Stimulated activated effector memory CD8-positive, alpha-beta T cell treated with anti-CD3 and anti-CD28 coated beads, Interleukin-12 subunit alpha, Interleukin-12 subunit beta, amount 100 ng/mL, for 72 hours (primary cell): ENCODE measurements at regions not wholly inside any gene's neighbourhood (a gene's known extent, or its start where the extent isn't known, plus 50 kb on each side); places are given as distances from the start of the nearest gene placed in this dataset.
"Not testable (repeated sequence)": the region's sequence is repeated elsewhere in the genome, so short reads cannot be mapped to it uniquely, and the experiment has no call there.

Experiments used
- ATAC-seq: fragments of 150-1000 bp; cut with Tn5 transposase; 2 replicates; pipeline ENCODE4 v1.10.0; 2021
- DNase-seq, 2 donors: peaks; one replicate each; pipeline ENCODE4 v3.0.0; 2021 to 2022; ENCODE audit warnings: low spot score in 2 of 2
- H3K27ac Mint-ChIP-seq: one replicate; pipeline ENCODE4 v1.8.0; 2022; ENCODE audit warnings: mild to moderate bottlenecking, mixed read lengths
- H3K36me3 Mint-ChIP-seq: one replicate; pipeline ENCODE4 v1.8.0; 2022; ENCODE audit warnings: mild to moderate bottlenecking, mixed read lengths
- H3K4me1 Mint-ChIP-seq: one replicate; pipeline ENCODE4 v1.8.0; 2022; ENCODE audit warnings: mixed read lengths
- H3K4me3 Mint-ChIP-seq: one replicate; pipeline ENCODE4 v1.8.0; 2022; ENCODE audit warnings: mild to moderate bottlenecking, mixed read lengths
- H3K9me3 Mint-ChIP-seq: one replicate; pipeline ENCODE4 v1.8.0; 2022; ENCODE audit warnings: mixed read lengths

- Mint-ChIP-seq H3K9me3 (peaks cover 2% of the 10 kb centered on the region), H3K27ac (no peak overlapping the region), H3K4me1 (no peaks in the 10 kb centered on the region), H3K4me3 (no peak overlapping the region), H3K36me3 (no peaks in the 10 kb centered on the region)
- DNase-seq (no peak), ATAC-seq (no peak)
Measured at GRCh38 chr22:47419239-47419638, 656.8 kb downstream of the TBC1D22A start.

GRCh38 chr22:47417699-47418098 lies 655.2 kb downstream of the TBC1D22A start:
- no peak for DNase-seq
- Mint-ChIP-seq H3K27ac (no peak overlapping the region), H3K9me3 (peaks cover 2% of the 10 kb centered on the region), H3K4me1 (no peaks in the 10 kb centered on the region), H3K4me3 (no peak overlapping the region), H3K36me3 (no peaks in the 10 kb centered on the region)
- no peak for ATAC-seq

DNA sequence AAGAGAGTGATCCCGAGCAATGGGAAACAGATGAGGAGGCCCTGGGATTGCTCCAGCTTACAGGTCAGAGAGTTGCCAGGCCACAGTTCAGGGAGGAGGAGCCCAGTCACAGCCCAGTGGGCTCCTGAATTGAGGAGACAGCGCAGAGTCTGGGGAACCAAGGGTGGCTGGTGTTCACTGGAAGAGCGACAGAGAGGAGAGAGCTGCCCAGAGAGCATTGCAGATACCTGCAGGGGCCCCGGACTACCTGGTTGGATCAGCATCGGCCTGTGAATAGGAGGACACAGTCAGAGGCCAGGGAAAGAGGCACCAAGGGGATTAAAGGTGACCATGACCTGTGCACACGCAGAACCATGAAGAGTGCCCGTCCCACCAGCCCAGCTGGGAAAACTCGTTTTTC lies 648.6 kb downstream of the TBC1D22A start:
- Mint-ChIP-seq H3K9me3 (no peaks in the 10 kb centered on the region), H3K36me3 (no peaks in the 10 kb centered on the region), H3K4me3 (no peak overlapping the region), H3K27ac (no peak overlapping the region), H3K4me1 (peaks cover 14% of the 10 kb centered on the region)
- DNase-seq (no peak), ATAC-seq (no peak)

GRCh38 chr22:47409539-47410275 lies 647.3 kb downstream of the TBC1D22A start:
- ATAC-seq (no peak), DNase-seq (no peak)
- no peak overlapping the region for H3K27ac Mint-ChIP-seq
- H3K4me1 Mint-ChIP-seq = peaks cover 14% of the 10 kb centered on the region
- H3K9me3 Mint-ChIP-seq = no peaks in the 10 kb centered on the region
- no peak overlapping the region for H3K4me3 Mint-ChIP-seq
- H3K36me3 Mint-ChIP-seq = no peaks in the 10 kb centered on the region

DNA sequence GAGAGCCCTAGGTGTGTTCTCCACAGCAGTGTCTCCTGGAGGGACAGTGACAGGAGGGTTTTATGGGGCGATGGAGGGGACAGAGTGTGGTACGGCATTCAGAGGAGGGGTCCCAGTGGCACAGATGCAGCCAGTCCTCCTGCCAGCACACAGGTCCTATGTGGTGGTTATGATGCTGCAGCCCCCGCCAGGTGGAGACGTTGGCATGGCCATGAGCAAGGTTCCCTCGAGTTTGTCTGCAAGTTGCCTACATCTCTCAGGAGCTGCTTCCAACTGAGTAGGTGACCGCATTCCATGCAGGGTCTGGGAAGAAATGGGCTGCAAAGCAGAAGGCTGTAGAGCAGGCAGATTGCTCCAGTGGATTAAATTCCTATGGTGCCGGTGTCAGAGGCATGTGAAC lies 646.0 kb downstream of the TBC1D22A start:
- H3K9me3 Mint-ChIP-seq = no peaks in the 10 kb centered on the region
- DNase-seq (no peak), ATAC-seq (no peak)
- peaks cover 14% of the 10 kb centered on the region for H3K4me1 Mint-ChIP-seq
- H3K27ac Mint-ChIP-seq = no peak overlapping the region
- no peak overlapping the region for H3K4me3 Mint-ChIP-seq
- H3K36me3 Mint-ChIP-seq = no peaks in the 10 kb centered on the region

DNA sequence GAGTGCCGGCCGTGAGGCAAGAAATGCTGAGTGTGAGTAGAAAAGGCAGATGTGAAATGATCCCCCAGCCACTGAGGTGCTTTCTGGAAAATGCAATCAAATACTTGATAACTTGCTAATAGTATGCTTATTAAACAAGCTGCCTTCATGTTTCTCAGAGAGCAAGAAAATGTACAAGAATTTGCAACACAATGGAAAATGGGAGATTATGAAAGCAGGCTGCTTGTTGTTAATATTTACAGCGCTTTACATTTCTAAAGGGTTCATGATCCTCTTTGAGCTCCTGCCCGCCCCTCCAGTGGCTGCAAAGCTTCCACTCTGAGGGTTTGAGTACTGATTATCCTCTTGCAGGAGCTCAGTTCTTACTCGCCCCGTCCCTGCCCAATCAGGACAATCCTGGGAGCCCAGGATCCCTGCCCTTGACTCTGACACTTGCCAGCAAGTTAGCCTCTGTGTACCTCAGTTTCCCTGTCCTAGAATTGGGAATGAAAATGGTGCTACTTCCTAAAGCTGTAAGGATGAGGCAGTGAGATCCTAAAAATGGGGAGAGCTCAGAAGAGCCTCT lies 645.1 kb downstream of the TBC1D22A start:
- no peak for DNase-seq

DNA sequence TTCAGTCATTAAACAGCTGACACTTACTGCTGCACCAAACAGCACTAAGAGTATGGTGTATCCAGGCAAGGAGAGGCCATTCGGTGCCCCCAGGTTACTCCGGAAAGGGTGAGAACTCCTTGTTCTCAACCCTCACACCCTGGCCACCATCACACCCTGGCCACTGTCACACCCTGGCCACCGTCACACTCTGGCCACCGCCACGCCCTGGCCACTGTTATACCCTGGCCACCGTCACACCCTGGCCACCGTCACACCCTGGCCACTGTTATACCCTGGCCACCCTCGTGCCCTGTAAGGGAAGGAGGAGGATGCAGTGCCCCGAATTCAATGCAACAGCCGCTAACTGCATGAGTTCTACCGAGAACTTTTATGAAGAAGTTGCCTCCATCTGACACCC lies 644.4 kb downstream of the TBC1D22A start:
- Mint-ChIP-seq H3K36me3 (no peaks in the 10 kb centered on the region), H3K4me1 (peaks cover 20% of the 10 kb centered on the region), H3K9me3 (no peaks in the 10 kb centered on the region), H3K27ac (no peak overlapping the region), H3K4me3 (no peak overlapping the region)
- DNase-seq (no peak), ATAC-seq (no peak)

More for the DNA sequence above, 645.1 kb downstream of the TBC1D22A start:
- H3K4me3 Mint-ChIP-seq = no peak overlapping the region
- no peak overlapping the region for H3K27ac Mint-ChIP-seq
- H3K4me1 Mint-ChIP-seq = peaks cover 18% of the 10 kb centered on the region
- no peaks in the 10 kb centered on the region for H3K36me3 Mint-ChIP-seq
- no peak for ATAC-seq
- no peaks in the 10 kb centered on the region for H3K9me3 Mint-ChIP-seq

DNA sequence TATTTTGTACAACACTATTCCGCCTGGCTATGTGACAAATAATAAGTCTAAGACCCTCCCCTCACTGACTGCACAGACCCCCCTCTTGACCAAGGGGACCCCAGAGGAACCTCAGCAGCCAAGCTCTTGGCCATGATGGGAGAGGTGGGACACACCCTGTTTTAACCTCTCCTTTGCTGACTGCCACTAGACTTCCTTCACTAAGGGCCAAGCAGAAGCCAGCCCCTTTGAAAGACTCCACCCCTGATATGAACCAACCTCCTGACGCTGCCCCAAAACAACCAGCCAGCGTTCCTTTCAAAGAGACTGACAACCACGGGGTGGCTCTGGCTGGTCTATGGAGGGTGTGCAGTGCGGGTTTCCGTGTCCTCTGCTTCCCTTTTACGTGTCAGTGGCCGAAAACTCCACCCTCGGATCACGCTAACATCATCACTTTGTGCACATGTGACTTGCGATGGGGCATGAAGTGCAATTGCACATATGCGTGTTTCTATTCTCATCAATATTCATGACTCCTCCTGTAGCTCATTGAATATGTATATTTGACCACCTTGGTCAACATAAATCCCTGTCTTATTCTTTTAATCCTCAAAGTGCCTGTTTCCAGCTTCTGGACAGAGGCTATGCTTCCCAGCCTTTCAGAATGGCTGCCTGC lies 643.9 kb downstream of the TBC1D22A start:
- H3K4me3 Mint-ChIP-seq = no peak overlapping the region
- peaks cover 20% of the 10 kb centered on the region for H3K4me1 Mint-ChIP-seq
- DNase-seq = no peak
- no peaks in the 10 kb centered on the region for H3K9me3 Mint-ChIP-seq
- no peaks in the 10 kb centered on the region for H3K36me3 Mint-ChIP-seq
- ATAC-seq = no peak
- H3K27ac Mint-ChIP-seq = no peak overlapping the region

GRCh38 chr22:47405222-47405621 lies 642.8 kb downstream of the TBC1D22A start:
- H3K27ac Mint-ChIP-seq, H3K4me3 Mint-ChIP-seq, ATAC-seq, DNase-seq, H3K36me3 Mint-ChIP-seq, H3K9me3 Mint-ChIP-seq: not testable (repeated sequence)
- peaks cover 16% of the 10 kb centered on the region for H3K4me1 Mint-ChIP-seq

- Mint-ChIP-seq H3K36me3 (no peaks in the 10 kb centered on the region), H3K4me3 (no peak overlapping the region), H3K9me3 (no peaks in the 10 kb centered on the region), H3K27ac (no peak overlapping the region), H3K4me1 (peaks cover 9% of the 10 kb centered on the region)
- DNase-seq (no peak), ATAC-seq (no peak)
Measured at GRCh38 chr22:47402876-47403525, 640.6 kb downstream of the TBC1D22A start.

- H3K36me3 Mint-ChIP-seq = no peaks in the 10 kb centered on the region
- ATAC-seq = no peak
- no peak overlapping the region for H3K27ac Mint-ChIP-seq
- H3K4me1 Mint-ChIP-seq = peaks cover 11% of the 10 kb centered on the region
- no peak overlapping the region for H3K4me3 Mint-ChIP-seq
- DNase-seq = no peak
- H3K9me3 Mint-ChIP-seq = no peaks in the 10 kb centered on the region
Measured at GRCh38 chr22:47401976-47402770, 639.7 kb downstream of the TBC1D22A start.

- Mint-ChIP-seq H3K9me3 (no peaks in the 10 kb centered on the region), H3K4me3 (no peak overlapping the region), H3K36me3 (no peaks in the 10 kb centered on the region), H3K27ac (no peak overlapping the region), H3K4me1 (peaks cover 16% of the 10 kb centered on the region)
- ATAC-seq (no peak), DNase-seq (no peak)
Measured at GRCh38 chr22:47401592-47401898, 639.1 kb downstream of the TBC1D22A start.

GRCh38 chr22:47400701-47401591 lies 638.5 kb downstream of the TBC1D22A start:
- peaks cover 18% of the 10 kb centered on the region for H3K4me1 Mint-ChIP-seq
- H3K4me3 Mint-ChIP-seq = no peak overlapping the region
- H3K27ac Mint-ChIP-seq = no peak overlapping the region
- H3K9me3 Mint-ChIP-seq = no peaks in the 10 kb centered on the region
- H3K36me3 Mint-ChIP-seq = no peaks in the 10 kb centered on the region
- ATAC-seq = no peak
- no peak for DNase-seq

DNA sequence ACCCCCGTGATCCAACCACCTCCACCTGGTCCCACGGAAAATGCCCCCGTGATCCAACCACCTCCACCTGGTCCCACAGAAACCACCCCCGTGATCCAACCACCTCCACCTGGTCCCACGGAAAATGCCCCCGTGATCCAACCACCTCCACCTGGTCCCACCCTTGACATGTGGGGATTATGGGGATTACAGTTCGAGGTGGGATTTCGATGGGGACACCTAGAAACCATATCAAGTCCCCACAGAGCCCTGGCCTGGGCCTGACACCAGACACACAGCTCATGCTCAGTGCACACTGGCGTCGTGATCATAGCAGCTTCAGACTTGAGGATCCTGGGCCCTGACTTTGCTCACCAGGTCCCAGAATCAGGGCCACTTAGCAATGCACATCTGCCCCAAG lies 637.7 kb downstream of the TBC1D22A start:
- ATAC-seq, H3K9me3 Mint-ChIP-seq, H3K36me3 Mint-ChIP-seq, H3K27ac Mint-ChIP-seq, DNase-seq, H3K4me3 Mint-ChIP-seq: not testable (repeated sequence)
- H3K4me1 Mint-ChIP-seq = peaks cover 18% of the 10 kb centered on the region
